ENCODE measurements at regions not wholly inside any gene's neighbourhood (a gene's known extent, or its start where the extent isn't known, plus 50 kb on each side); places are given as distances from the start of the nearest gene placed in this dataset.

- TF ChIP-seq POLR2A (IDR thresholded peaks at IDR 0.05) (no peak), CTCF (IDR thresholded peaks at IDR 0.05) (no peak), POLR2AphosphoS5 (IDR thresholded peaks at IDR 0.05) (no peak), EP300 (IDR thresholded peaks at IDR 0.05; ENCODE audit: low read depth) (no peak)
Observed at GRCh38 chr18:45202061-45202460, 413.2 kb upstream of the SLC14A2 start.

Data from transverse colon (tissue), 4 donors.